ENCODE measurements at regions not wholly inside any gene's neighbourhood (a gene's known extent, or its start where the extent isn't known, plus 50 kb on each side); places are given as distances from the start of the nearest gene placed in this dataset.

DNA sequence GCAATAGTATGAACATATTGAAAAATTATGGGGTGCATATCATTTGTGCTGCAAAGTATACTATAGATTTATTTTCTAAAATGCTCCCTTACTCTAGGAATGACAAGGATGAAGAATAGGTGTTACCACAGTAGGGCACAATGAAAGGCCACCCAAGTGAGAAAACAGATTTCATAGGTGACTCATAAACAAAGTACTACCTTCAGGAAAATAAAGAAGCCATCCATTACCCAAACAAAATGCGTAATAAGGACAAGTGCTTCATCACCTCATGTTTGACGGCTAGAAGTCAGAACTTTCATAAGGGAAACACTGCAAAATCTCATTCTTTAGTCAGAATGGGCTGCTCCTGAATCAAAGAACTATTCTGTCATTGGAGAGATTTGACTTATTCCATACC, 116.6 kb downstream of the MFSD1 start:
- TF ChIP-seq POLR2A (IDR thresholded peaks at IDR 0.05): no peak
- TF ChIP-seq, protein P1, sequence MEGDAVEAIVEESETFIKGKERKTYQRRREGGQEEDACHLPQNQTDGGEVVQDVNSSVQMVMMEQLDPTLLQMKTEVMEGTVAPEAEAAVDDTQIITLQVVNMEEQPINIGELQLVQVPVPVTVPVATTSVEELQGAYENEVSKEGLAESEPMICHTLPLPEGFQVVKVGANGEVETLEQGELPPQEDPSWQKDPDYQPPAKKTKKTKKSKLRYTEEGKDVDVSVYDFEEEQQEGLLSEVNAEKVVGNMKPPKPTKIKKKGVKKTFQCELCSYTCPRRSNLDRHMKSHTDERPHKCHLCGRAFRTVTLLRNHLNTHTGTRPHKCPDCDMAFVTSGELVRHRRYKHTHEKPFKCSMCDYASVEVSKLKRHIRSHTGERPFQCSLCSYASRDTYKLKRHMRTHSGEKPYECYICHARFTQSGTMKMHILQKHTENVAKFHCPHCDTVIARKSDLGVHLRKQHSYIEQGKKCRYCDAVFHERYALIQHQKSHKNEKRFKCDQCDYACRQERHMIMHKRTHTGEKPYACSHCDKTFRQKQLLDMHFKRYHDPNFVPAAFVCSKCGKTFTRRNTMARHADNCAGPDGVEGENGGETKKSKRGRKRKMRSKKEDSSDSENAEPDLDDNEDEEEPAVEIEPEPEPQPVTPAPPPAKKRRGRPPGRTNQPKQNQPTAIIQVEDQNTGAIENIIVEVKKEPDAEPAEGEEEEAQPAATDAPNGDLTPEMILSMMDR (IDR thresholded peaks at IDR 0.05): no peak
